Mesenchymal stem cell (in vitro differentiated cells and primary cell): ENCODE measurements at regions not wholly inside any gene's neighbourhood (a gene's known extent, or its start where the extent isn't known, plus 50 kb on each side); places are given as distances from the start of the nearest gene placed in this dataset.

ENCODE experiments used
- DNase-seq: peaks from one replicate; pipeline ENCODE4 v3.0.0-alpha.2; 2013
- H2AFZ ChIP-seq: one replicate; pipeline ENCODE4 v1.6.1; 2013; ENCODE audit warnings: low read depth, mild to moderate bottlenecking, control low read depth, inconsistent platforms, low read length, moderate library complexity
- H2AK5ac ChIP-seq: 2 replicates; pipeline ENCODE4 v1.6.1; 2013; ENCODE audit warnings: low read length, moderate library complexity, mild to moderate bottlenecking, inconsistent platforms; ENCODE audit not compliant: severe bottlenecking
- H2BK120ac ChIP-seq: one replicate; pipeline ENCODE4 v1.6.1; 2013; ENCODE audit warnings: low read depth, mild to moderate bottlenecking, inconsistent platforms, low read length, moderate library complexity
- H2BK12ac ChIP-seq, 2 experiments: one replicate each; pipeline ENCODE4 v1.6.1; 2013; ENCODE audit warnings: inconsistent platforms in 2 of 2, low read length in 2 of 2, mild to moderate bottlenecking in 2 of 2, moderate library complexity in 2 of 2, control low read depth in 1 of 2
- H2BK15ac ChIP-seq: one replicate; pipeline ENCODE4 v1.6.1; 2013; ENCODE audit warnings: mild to moderate bottlenecking, low read depth, inconsistent platforms; ENCODE audit not compliant: poor library complexity, severe bottlenecking
- H2BK5ac ChIP-seq: 2 replicates; pipeline ENCODE4 v1.6.1; 2013; ENCODE audit warnings: low read depth, mild to moderate bottlenecking, low read length, control low read depth, inconsistent platforms; ENCODE audit not compliant: poor library complexity, severe bottlenecking
- H3K14ac ChIP-seq, 2 experiments: one replicate each; pipeline ENCODE4 v1.6.1; 2013; ENCODE audit warnings: inconsistent platforms in 2 of 2, low read length in 2 of 2, control low read depth in 1 of 2, mild to moderate bottlenecking in 1 of 2, moderate library complexity in 1 of 2
- H3K18ac ChIP-seq, 2 experiments: one replicate each; pipeline ENCODE4 v1.6.1; 2013; ENCODE audit warnings: inconsistent platforms in 2 of 2, low read length in 2 of 2, control low read depth in 1 of 2, low read depth in 1 of 2, mild to moderate bottlenecking in 1 of 2
- H3K23ac ChIP-seq, 2 experiments: one replicate each; pipeline ENCODE4 v1.6.1; 2013; ENCODE audit warnings: inconsistent platforms in 2 of 2, low read length in 2 of 2, mild to moderate bottlenecking in 2 of 2, moderate library complexity in 2 of 2, control low read depth in 1 of 2
- H3K27ac ChIP-seq: 2 replicates; pipeline ENCODE4 v1.5.1; 2013; ENCODE audit warnings: mild to moderate bottlenecking, moderate library complexity, low read length, control low read depth, inconsistent platforms; ENCODE audit not compliant: poor library complexity, severe bottlenecking
- H3K27me3 ChIP-seq, 2 experiments: 2 replicates each; pipeline versions ENCODE4 v1.6.1 to v1.7.0; 2013; ENCODE audit warnings: low read length in 2 of 2, mild to moderate bottlenecking in 2 of 2, moderate library complexity in 2 of 2, control low read depth in 1 of 2, inconsistent platforms in 1 of 2; ENCODE audit not compliant: control insufficient read depth in 1 of 2, insufficient read depth in 1 of 2
- H3K36me3 ChIP-seq, 2 experiments: 2 replicates each; pipeline versions ENCODE4 v1.6.1 to v1.7.0; 2013; ENCODE audit warnings: low read length in 2 of 2, control low read depth in 1 of 2, inconsistent platforms in 1 of 2, low read depth in 1 of 2, mild to moderate bottlenecking in 1 of 2; ENCODE audit not compliant: insufficient read depth in 2 of 2, control insufficient read depth in 1 of 2
- H3K4ac ChIP-seq, 2 experiments: one replicate each; pipeline ENCODE4 v1.6.1; 2013; ENCODE audit warnings: inconsistent platforms in 2 of 2, low read length in 2 of 2, mild to moderate bottlenecking in 2 of 2, moderate library complexity in 2 of 2, control low read depth in 1 of 2, low read depth in 1 of 2
- H3K4me1 ChIP-seq: 2 replicates; pipeline ENCODE4 v1.6.1; 2013; ENCODE audit warnings: low read depth, low read length, control low read depth; ENCODE audit not compliant: control insufficient read depth, insufficient read depth
- H3K4me2 ChIP-seq: 2 replicates; pipeline ENCODE4 v1.6.1; 2013; ENCODE audit warnings: low read length, mild to moderate bottlenecking, inconsistent platforms; ENCODE audit not compliant: poor library complexity, severe bottlenecking
- H3K4me3 ChIP-seq, 2 experiments: 2 replicates each; pipeline versions ENCODE4 v1.5.1 to v1.7.0; 2013; ENCODE audit warnings: low read length in 2 of 2, mild to moderate bottlenecking in 2 of 2, control low read depth in 1 of 2, low read depth in 1 of 2; ENCODE audit not compliant: insufficient read depth in 1 of 2
- H3K79me1 ChIP-seq: replicated peaks from 2 replicates; pipeline ENCODE4 v1.6.1; 2013; ENCODE audit warnings: mild to moderate bottlenecking, control low read depth, low read length, inconsistent platforms; ENCODE audit not compliant: poor library complexity, severe bottlenecking
- H3K9ac ChIP-seq: 2 replicates; pipeline ENCODE4 v1.7.0; 2013; ENCODE audit warnings: mild to moderate bottlenecking, low read length, moderate library complexity
- H3K9me3 ChIP-seq: 2 replicates; pipeline ENCODE4 v1.7.0; 2013; ENCODE audit warnings: mild to moderate bottlenecking, low read length; ENCODE audit not compliant: control insufficient read depth
- H4K8ac ChIP-seq: one replicate; pipeline ENCODE4 v1.6.1; 2013; ENCODE audit warnings: inconsistent platforms, mild to moderate bottlenecking, low read length, moderate library complexity
- H4K91ac ChIP-seq: one replicate; pipeline ENCODE4 v1.6.1; 2013; ENCODE audit warnings: mild to moderate bottlenecking, low read length, inconsistent platforms
- WGBS: methylation state at CpG from one replicate; pipeline ENCODE4 v1.1.7; 2013; ENCODE audit warnings: mixed read lengths; 5-methylcytosine and 5-hydroxymethylcytosine counted together

GRCh38 chr21:41677671-41678015 lies 89.2 kb downstream of the RIPK4 start:
- Histone ChIP-seq H3K4ac (no peak overlapping the region), H4K91ac (no peak overlapping the region)
- WGBS = 75% methylated on average over 7 of the region's 8 CpGs

DNA sequence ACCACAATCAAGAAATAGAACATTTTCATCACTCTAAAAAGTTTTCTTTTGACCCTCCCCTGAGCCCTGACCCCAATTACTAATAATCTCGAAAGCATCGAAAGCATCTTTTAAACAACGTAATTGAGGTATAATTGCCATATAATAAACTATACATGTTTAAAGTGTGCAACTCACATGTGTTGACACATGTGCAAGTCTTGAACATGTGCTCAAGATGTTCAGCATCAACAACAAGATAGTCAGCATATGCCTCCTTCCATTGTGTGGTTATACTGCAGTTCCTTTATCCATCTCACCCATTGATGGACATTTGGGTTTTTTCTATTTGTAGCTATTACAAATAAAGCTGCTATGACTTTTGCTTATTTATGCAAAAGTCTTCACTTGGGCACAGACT lies 90.7 kb downstream of the RIPK4 start:
- no peak overlapping the region for H3K14ac ChIP-seq
- 77% methylated on average over 3 of the region's 3 CpGs for WGBS

More at GRCh38 chr21:41677671-41678015, 89.2 kb downstream of the RIPK4 start:
- H3K4me1 ChIP-seq = peaks cover 26% of the 10 kb centered on the region
- no peak overlapping the region for H2BK5ac ChIP-seq
- no peak overlapping the region for H2AK5ac ChIP-seq
- H3K23ac ChIP-seq = no peak overlapping the region
- H3K4me2 ChIP-seq = no peak overlapping the region
- no peak for DNase-seq
- H3K9ac ChIP-seq = no peak overlapping the region
- H3K36me3 ChIP-seq = no peaks in the 10 kb centered on the region
- no peak overlapping the region for H4K8ac ChIP-seq
- no peak overlapping the region for H3K14ac ChIP-seq
- no peak overlapping the region for H2BK15ac ChIP-seq
- H2BK12ac ChIP-seq = no peak overlapping the region
- H3K9me3 ChIP-seq = no peaks in the 10 kb centered on the region
- no peak overlapping the region for H2BK120ac ChIP-seq
- H3K4me3 ChIP-seq = no peak overlapping the region
- H3K27ac ChIP-seq = no peak overlapping the region
- no peak overlapping the region for H2AFZ ChIP-seq
- peaks cover 4 to 9% of the 10 kb centered on the region in 2 experiments for H3K27me3 ChIP-seq
- no peaks in the 10 kb centered on the region for H3K79me1 ChIP-seq
- no peak overlapping the region for H3K18ac ChIP-seq

DNA sequence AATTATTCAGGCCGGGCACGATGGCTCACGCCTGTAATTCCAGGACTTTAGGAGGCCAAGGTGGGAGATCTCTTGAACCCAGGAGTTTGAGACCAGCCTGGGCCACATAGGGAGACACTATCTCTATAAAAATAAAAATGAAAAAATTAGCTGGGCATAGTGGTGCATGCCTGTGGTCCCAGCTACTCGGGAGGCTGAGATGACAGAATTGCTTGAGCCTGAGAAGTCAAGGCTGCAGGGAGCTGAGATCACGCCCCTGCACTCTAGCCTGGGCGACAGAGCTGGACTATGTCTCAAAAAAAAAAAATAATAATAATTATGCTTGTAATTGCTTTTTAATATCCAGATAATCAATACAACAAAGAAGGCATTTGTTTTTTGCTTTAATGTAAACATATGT lies 91.3 kb downstream of the RIPK4 start:
- no peak overlapping the region for H3K23ac ChIP-seq
- H3K9ac ChIP-seq = no peak overlapping the region
- H3K18ac ChIP-seq = no peak overlapping the region
- H4K91ac ChIP-seq = no peak overlapping the region
- H3K4me3 ChIP-seq = no peak overlapping the region
- no peak overlapping the region for H3K4ac ChIP-seq
- peaks cover 20% of the 10 kb centered on the region for H3K4me1 ChIP-seq
- H3K36me3 ChIP-seq = no peaks in the 10 kb centered on the region
- WGBS = 98% methylated on average over 4 of the region's 6 CpGs
- H2AFZ ChIP-seq = no peak overlapping the region
- H3K27me3 ChIP-seq = peaks cover 4 to 9% of the 10 kb centered on the region in 2 experiments
- DNase-seq = no peak
- H3K27ac ChIP-seq = no peak overlapping the region
- H3K9me3 ChIP-seq = no peaks in the 10 kb centered on the region
- no peak overlapping the region for H2BK15ac ChIP-seq
- no peak overlapping the region for H2BK12ac ChIP-seq
- H2AK5ac ChIP-seq = no peak overlapping the region
- H4K8ac ChIP-seq = no peak overlapping the region
- H2BK5ac ChIP-seq = no peak overlapping the region
- H3K79me1 ChIP-seq = no peaks in the 10 kb centered on the region
- H2BK120ac ChIP-seq = no peak overlapping the region
- H3K14ac ChIP-seq = no peak overlapping the region
- no peak overlapping the region for H3K4me2 ChIP-seq

More for the DNA sequence above, 90.7 kb downstream of the RIPK4 start:
- H3K4me2 ChIP-seq = no peak overlapping the region
- no peak overlapping the region for H2AK5ac ChIP-seq
- H3K79me1 ChIP-seq = no peaks in the 10 kb centered on the region
- H3K9ac ChIP-seq = no peak overlapping the region
- no peak overlapping the region for H3K27ac ChIP-seq
- H3K4me3 ChIP-seq = no peak overlapping the region
- H2BK5ac ChIP-seq = no peak overlapping the region
- H4K91ac ChIP-seq = no peak overlapping the region
- H3K4me1 ChIP-seq = peaks cover 20% of the 10 kb centered on the region
- H4K8ac ChIP-seq = no peak overlapping the region
- H3K36me3 ChIP-seq = no peaks in the 10 kb centered on the region
- no peak overlapping the region for H2BK15ac ChIP-seq
- no peaks in the 10 kb centered on the region for H3K9me3 ChIP-seq
- no peak overlapping the region for H3K4ac ChIP-seq
- no peak overlapping the region for H2BK120ac ChIP-seq
- no peak overlapping the region for H3K23ac ChIP-seq
- H3K27me3 ChIP-seq = peaks cover 4 to 9% of the 10 kb centered on the region in 2 experiments
- no peak overlapping the region for H2BK12ac ChIP-seq
- H2AFZ ChIP-seq = no peak overlapping the region
- no peak for DNase-seq
- no peak overlapping the region for H3K18ac ChIP-seq

GRCh38 chr21:41674402-41674801 lies 92.5 kb downstream of the RIPK4 start:
- Histone ChIP-seq H3K27ac (no peak overlapping the region), H2AFZ (no peak overlapping the region), H3K18ac (no peak overlapping the region), H4K8ac (no peak overlapping the region), H3K23ac (no peak overlapping the region), H3K79me1 (no peaks in the 10 kb centered on the region), H3K4me2 (no peak overlapping the region), H3K9ac (no peak overlapping the region), H3K9me3 (no peaks in the 10 kb centered on the region), H2AK5ac (no peak overlapping the region), H3K4me3 (no peak overlapping the region), H2BK12ac (no peak overlapping the region), H3K14ac (no peak overlapping the region), H2BK120ac (no peak overlapping the region), H2BK5ac (no peak overlapping the region), H3K4ac (no peak overlapping the region), H3K27me3 (peaks cover 4 to 9% of the 10 kb centered on the region in 2 experiments), H2BK15ac (no peak overlapping the region), H3K4me1 (peaks cover 23% of the 10 kb centered on the region), H3K36me3 (no peaks in the 10 kb centered on the region), H4K91ac (no peak overlapping the region)
- DNase-seq = no peak
- WGBS = 96% methylated on average over 6 of the region's 6 CpGs
